Cortex of kidney (tissue), 1 donor: ENCODE measurements at regions not wholly inside any gene's neighbourhood (a gene's known extent, or its start where the extent isn't known, plus 50 kb on each side); places are given as distances from the start of the nearest gene placed in this dataset.
"Not testable (repeated sequence)": the region's sequence is repeated elsewhere in the genome, so short reads cannot be mapped to it uniquely, and the experiment has no call there.

Experiments
- DNase-seq: peaks from one replicate; lab custom pipeline; 2025; lab: John Stamatoyannopoulos, UW

- no peak for DNase-seq
Measured at GRCh38 chr12:128025589-128026245, 241.3 kb upstream of the TMEM132C start.

- no peak for DNase-seq
Measured at GRCh38 chr12:128026696-128027574, 240.0 kb upstream of the TMEM132C start.

GRCh38 chr12:128033473-128033872 is 233.5 kb upstream of the TMEM132C start:
- no peak for DNase-seq

- DNase-seq, result no peak
Measured at GRCh38 chr12:128040971-128041370, 226.0 kb upstream of the TMEM132C start.

- not testable (repeated sequence) for DNase-seq
Measured at GRCh38 chr12:128042283-128042682, 224.7 kb upstream of the TMEM132C start.

- no peak for DNase-seq
Measured at GRCh38 chr12:128042825-128043224, 224.1 kb upstream of the TMEM132C start.

GRCh38 chr12:128043317-128043716 is 223.7 kb upstream of the TMEM132C start:
- no peak for DNase-seq

GRCh38 chr12:128047266-128048060 is 219.5 kb upstream of the TMEM132C start:
- DNase-seq, result no peak

- no peak for DNase-seq
Measured at GRCh38 chr12:128052331-128052730, 214.6 kb upstream of the TMEM132C start.

GRCh38 chr12:128052777-128053176 is 214.2 kb upstream of the TMEM132C start:
- DNase-seq, result no peak

GRCh38 chr12:128055567-128055966 is 211.4 kb upstream of the TMEM132C start:
- DNase-seq, result no peak

- no peak for DNase-seq
Measured at GRCh38 chr12:128056136-128056801, 210.7 kb upstream of the TMEM132C start.

- no peak for DNase-seq
Measured at GRCh38 chr12:128057586-128057985, 209.4 kb upstream of the TMEM132C start.

GRCh38 chr12:128059621-128060370 is 207.2 kb upstream of the TMEM132C start:
- no peak for DNase-seq

- DNase-seq, result no peak
Measured at GRCh38 chr12:128068211-128068610, 198.8 kb upstream of the TMEM132C start.

- DNase-seq, result no peak
Measured at GRCh38 chr12:128069359-128069997, 197.5 kb upstream of the TMEM132C start.

GRCh38 chr12:128073937-128074336 is 193.0 kb upstream of the TMEM132C start:
- no peak for DNase-seq

- DNase-seq, result no peak
Measured at GRCh38 chr12:128075332-128075731, 191.6 kb upstream of the TMEM132C start.

GRCh38 chr12:128076188-128076587 is 190.8 kb upstream of the TMEM132C start:
- DNase-seq, result no peak

GRCh38 chr12:128077211-128077916 is 189.6 kb upstream of the TMEM132C start:
- no peak for DNase-seq
